ENCODE measurements at regions not wholly inside any gene's neighbourhood (a gene's known extent, or its start where the extent isn't known, plus 50 kb on each side); places are given as distances from the start of the nearest gene placed in this dataset.

GRCh38 chr7:22911889-22912288 lies 89.2 kb upstream of the TOMM7 start:
- no peak for DNase-seq (ENCODE audit: low read depth)

- no peak for DNase-seq (ENCODE audit: low read depth)
Observed at GRCh38 chr7:22909917-22910316, 87.3 kb upstream of the TOMM7 start.

- no peak for DNase-seq (ENCODE audit: low read depth)
Observed at GRCh38 chr7:22907805-22908204, 85.2 kb upstream of the TOMM7 start.

- DNase-seq (ENCODE audit: low read depth): no peak
Observed at GRCh38 chr7:22900784-22901183, 78.1 kb upstream of the TOMM7 start.

GRCh38 chr7:22900101-22900500 lies 77.5 kb upstream of the TOMM7 start:
- no peak for DNase-seq (ENCODE audit: low read depth)

- no peak for DNase-seq (ENCODE audit: low read depth)
Observed at GRCh38 chr7:22896917-22897316, 74.3 kb upstream of the TOMM7 start.

- no peak for DNase-seq (ENCODE audit: low read depth)
Observed at GRCh38 chr7:22895828-22896165, 73.1 kb upstream of the TOMM7 start.

- no peak for DNase-seq (ENCODE audit: low read depth)
Observed at GRCh38 chr7:22895140-22895827, 72.6 kb upstream of the TOMM7 start.

- DNase-seq (ENCODE audit: low read depth): no peak
Observed at GRCh38 chr7:22894546-22894945, 71.9 kb upstream of the TOMM7 start.

- no peak for DNase-seq (ENCODE audit: low read depth)
Observed at GRCh38 chr7:22890773-22891172, 68.1 kb upstream of the TOMM7 start.

GRCh38 chr7:22885797-22886261 lies 63.2 kb upstream of the TOMM7 start:
- peak; percentile 62 for DNase-seq (ENCODE audit: low read depth)

- no peak for DNase-seq (ENCODE audit: low read depth)
Observed at GRCh38 chr7:22884911-22885788, 62.5 kb upstream of the TOMM7 start.

- DNase-seq (ENCODE audit: low read depth): no peak
Observed at GRCh38 chr7:22882106-22882505, 59.5 kb upstream of the TOMM7 start.

- no peak for DNase-seq (ENCODE audit: low read depth)
Observed at GRCh38 chr7:22879709-22880306, 57.2 kb upstream of the TOMM7 start.

GRCh38 chr7:22879280-22879679 lies 56.6 kb upstream of the TOMM7 start:
- no peak for DNase-seq (ENCODE audit: low read depth)

GRCh38 chr7:22876986-22877729 lies 54.5 kb upstream of the TOMM7 start:
- DNase-seq (ENCODE audit: low read depth): no peak

- DNase-seq (ENCODE audit: low read depth): no peak
Observed at GRCh38 chr7:22875470-22875869, 52.8 kb upstream of the TOMM7 start.

GRCh38 chr7:22874904-22875303 lies 52.3 kb upstream of the TOMM7 start:
- no peak for DNase-seq (ENCODE audit: low read depth)

All from stimulated activated CD4-positive, alpha-beta T cell treated with anti-CD3 and anti-CD28 coated beads, Interleukin-2, amount 100 ng/mL, for 4 hours (primary cell).